ENCODE measurements at regions not wholly inside any gene's neighbourhood (a gene's known extent, or its start where the extent isn't known, plus 50 kb on each side); places are given as distances from the start of the nearest gene placed in this dataset.

DNA sequence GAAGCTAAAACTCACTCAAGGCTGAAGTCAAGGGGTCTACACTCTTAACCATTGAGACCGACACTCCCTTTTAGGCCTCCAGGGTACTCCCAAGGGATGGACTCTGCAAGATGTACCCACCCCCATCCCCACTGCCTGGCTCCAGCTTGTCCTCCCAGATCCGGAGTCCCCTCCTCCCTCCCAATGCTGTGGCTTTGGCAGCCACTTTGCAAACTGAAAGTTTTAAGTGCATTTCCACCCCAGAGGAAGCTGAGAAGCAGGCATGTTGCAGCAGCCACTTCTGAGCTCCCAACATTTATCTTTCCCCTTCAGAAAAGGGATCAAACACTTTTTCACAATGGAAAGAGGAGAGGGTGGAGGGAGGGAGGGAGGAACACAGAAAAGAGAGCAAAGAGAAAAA is 115.2 kb downstream of the COPRS start:
- no peaks in the 10 kb centered on the region for H3K4me1 ChIP-seq
- ATAC-seq: no peak
- 41 to 43% methylated on average over 2 of the region's 2 CpGs for WGBS, 2 donors
- no peak for DNase-seq
- no peak for TF ChIP-seq POLR2A (IDR thresholded peaks at IDR 0.05)
- TF ChIP-seq, protein P1, sequence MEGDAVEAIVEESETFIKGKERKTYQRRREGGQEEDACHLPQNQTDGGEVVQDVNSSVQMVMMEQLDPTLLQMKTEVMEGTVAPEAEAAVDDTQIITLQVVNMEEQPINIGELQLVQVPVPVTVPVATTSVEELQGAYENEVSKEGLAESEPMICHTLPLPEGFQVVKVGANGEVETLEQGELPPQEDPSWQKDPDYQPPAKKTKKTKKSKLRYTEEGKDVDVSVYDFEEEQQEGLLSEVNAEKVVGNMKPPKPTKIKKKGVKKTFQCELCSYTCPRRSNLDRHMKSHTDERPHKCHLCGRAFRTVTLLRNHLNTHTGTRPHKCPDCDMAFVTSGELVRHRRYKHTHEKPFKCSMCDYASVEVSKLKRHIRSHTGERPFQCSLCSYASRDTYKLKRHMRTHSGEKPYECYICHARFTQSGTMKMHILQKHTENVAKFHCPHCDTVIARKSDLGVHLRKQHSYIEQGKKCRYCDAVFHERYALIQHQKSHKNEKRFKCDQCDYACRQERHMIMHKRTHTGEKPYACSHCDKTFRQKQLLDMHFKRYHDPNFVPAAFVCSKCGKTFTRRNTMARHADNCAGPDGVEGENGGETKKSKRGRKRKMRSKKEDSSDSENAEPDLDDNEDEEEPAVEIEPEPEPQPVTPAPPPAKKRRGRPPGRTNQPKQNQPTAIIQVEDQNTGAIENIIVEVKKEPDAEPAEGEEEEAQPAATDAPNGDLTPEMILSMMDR (IDR thresholded peaks at IDR 0.05): no peak
- no peak overlapping the region for H3K4me3 ChIP-seq
- intact Hi-C loops (cut with DNase I): no loop called here
- H3K27ac ChIP-seq: no peak overlapping the region
- H3K27me3 ChIP-seq: no peaks in the 10 kb centered on the region
- H3K36me3 ChIP-seq (replicated peaks in 1 of 2; ENCODE audit: insufficient read depth in 1 of 2, low read depth in 2 of 2): no peaks in the 10 kb centered on the region
- no peaks in the 10 kb centered on the region for H3K9me3 ChIP-seq

DNA sequence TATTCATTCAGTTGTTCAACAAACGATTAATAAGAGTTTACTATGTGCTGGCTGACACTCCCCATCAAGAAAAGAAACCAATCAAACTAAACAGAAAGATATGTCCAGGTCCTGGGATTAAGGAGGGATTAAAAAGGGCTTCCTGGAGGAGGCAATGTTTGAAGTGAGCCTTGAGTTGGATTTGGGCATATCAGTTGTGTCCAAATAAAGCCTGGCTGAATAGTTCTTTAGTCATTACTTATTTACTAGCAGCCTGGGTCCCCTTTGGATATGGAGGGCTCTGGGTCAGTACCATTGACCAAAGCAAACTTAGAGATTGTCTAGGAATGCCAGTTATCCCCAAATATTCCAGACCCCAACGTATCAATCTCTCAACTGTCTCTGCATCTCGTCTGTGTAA is 117.7 kb downstream of the COPRS start:
- ATAC-seq (no peak), DNase-seq (no peak)
- H3K9me3 ChIP-seq: no peaks in the 10 kb centered on the region
- intact Hi-C loops (cut with DNase I): no loop called here
- 50 to 63% methylated on average over 3 of the region's 3 CpGs for WGBS, 2 donors
- H3K27ac ChIP-seq: no peak overlapping the region
- no peaks in the 10 kb centered on the region for H3K4me1 ChIP-seq
- no peaks in the 10 kb centered on the region for H3K36me3 ChIP-seq (replicated peaks in 1 of 2; ENCODE audit: insufficient read depth in 1 of 2, low read depth in 2 of 2)
- H3K27me3 ChIP-seq: no peaks in the 10 kb centered on the region
- TF ChIP-seq POLR2A (IDR thresholded peaks at IDR 0.05): no peak
- TF ChIP-seq, protein P1 (IDR thresholded peaks at IDR 0.05): no peak
- H3K4me3 ChIP-seq: no peak overlapping the region

DNA sequence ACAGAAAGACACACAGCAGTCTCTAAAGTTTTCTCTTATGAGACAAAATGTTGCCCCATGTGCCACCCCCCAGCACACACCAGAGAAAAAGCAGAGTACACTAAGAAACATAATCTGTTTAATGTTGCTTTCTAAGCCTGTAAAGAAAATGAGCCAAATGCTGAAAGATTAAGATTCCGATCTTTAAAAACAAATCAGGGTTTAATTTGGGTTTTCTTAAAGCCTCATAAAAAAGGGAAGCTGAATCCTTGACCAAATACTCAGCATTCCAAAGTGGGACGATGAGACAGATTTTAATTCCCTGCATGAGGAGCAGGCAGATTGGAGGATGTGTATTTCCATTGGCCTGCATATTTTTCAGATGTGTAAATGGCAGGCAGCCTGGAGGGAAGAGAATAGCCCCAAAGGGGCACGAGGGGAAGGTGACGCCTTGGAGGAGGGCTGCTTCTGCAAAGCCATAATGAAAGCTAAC is 118.4 kb downstream of the COPRS start:
- TF ChIP-seq POLR2A (IDR thresholded peaks at IDR 0.05): no peak
- TF ChIP-seq, protein P1 (IDR thresholded peaks at IDR 0.05): no peak
- Histone ChIP-seq H3K27me3 (no peaks in the 10 kb centered on the region), H3K9me3 (no peaks in the 10 kb centered on the region), H3K4me1 (no peaks in the 10 kb centered on the region), H3K27ac (no peak overlapping the region), H3K4me3 (no peak overlapping the region), H3K36me3 (replicated peaks in 1 of 2; ENCODE audit: insufficient read depth in 1 of 2, low read depth in 2 of 2) (no peaks in the 10 kb centered on the region)
- intact Hi-C loops (cut with DNase I): no loop called here
- WGBS, 2 donors: 52 to 72% methylated on average over 4 of the region's 4 CpGs
- DNase-seq (no peak), ATAC-seq (no peak)

DNA sequence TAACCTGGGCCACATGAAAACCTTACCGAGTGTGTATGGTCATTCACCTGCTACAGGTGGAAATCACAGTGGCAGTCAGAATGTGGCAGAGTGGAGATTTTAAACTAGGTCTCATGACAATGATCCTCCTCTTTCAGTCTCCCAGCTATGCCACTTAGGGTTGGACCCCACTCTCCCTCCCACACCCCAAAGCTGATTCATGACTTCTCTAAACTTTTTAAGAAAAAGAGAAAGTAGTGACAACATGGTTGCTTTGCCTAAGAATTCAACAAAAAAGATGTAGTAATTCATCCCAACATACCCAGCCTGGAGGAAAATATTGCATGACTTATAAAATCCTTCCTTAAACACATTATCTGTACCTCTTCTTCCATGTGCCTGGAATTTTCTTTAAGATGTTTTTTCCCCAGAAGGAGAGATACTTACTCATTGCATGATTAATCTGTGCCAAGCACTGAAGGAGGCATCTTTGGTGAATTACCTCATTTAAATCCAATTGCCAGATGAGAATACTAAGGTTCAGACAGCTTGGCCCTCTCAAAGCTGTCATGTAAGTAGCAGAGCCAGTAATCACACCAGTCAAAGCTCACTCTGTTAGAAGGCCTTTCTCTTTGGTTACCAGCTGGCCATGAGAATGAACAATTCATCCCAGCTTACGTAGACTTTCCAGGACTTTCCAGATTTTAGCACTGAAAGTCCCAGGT is 119.9 kb downstream of the COPRS start:
- ATAC-seq (no peak), DNase-seq (no peak)
- 77 to 82% methylated on average over 2 of the region's 2 CpGs for WGBS, 2 donors

More for the DNA sequence above, 119.9 kb downstream of the COPRS start:
- TF ChIP-seq POLR2A (IDR thresholded peaks at IDR 0.05): no peak
- TF ChIP-seq, protein P1 (IDR thresholded peaks at IDR 0.05): no peak
- no peaks in the 10 kb centered on the region for H3K4me1 ChIP-seq
- H3K9me3 ChIP-seq: no peaks in the 10 kb centered on the region
- no peak overlapping the region for H3K4me3 ChIP-seq
- intact Hi-C loops (cut with DNase I): no loop called here
- no peaks in the 10 kb centered on the region for H3K36me3 ChIP-seq (replicated peaks in 1 of 2; ENCODE audit: insufficient read depth in 1 of 2, low read depth in 2 of 2)
- H3K27ac ChIP-seq: no peak overlapping the region
- no peaks in the 10 kb centered on the region for H3K27me3 ChIP-seq
